D721Med (cell line): ENCODE measurements at regions not wholly inside any gene's neighbourhood (a gene's known extent, or its start where the extent isn't known, plus 50 kb on each side); places are given as distances from the start of the nearest gene placed in this dataset.

Experiments used
- DNase-seq: peaks from one replicate; pipeline ENCODE4 v3.0.0; 2011; ENCODE audit warnings: low spot score; ENCODE audit not compliant: insufficient read length
- FAIRE-seq: peaks from 2 replicates; lab custom pipeline; 2011; peaks lifted over from hg19 to GRCh38; lab: Jason Lieb, UNC
- CTCF ChIP-seq: IDR thresholded peaks from 2 replicates; pipeline ENCODE4 v1.5.1; 2012; ENCODE audit warnings: mild to moderate bottlenecking, control low read depth; ENCODE audit not compliant: insufficient read depth; ENCODE audit errors: missing control alignments

GRCh38 chr4:128565565-128566186, 243.8 kb upstream of the JADE1 start:
- DNase-seq (no peak), FAIRE-seq (no peak)
- peak; percentile 20 for TF ChIP-seq CTCF

- no peak for FAIRE-seq
- TF ChIP-seq CTCF = no peak
- no peak for DNase-seq
Measured at GRCh38 chr4:128565054-128565453, 244.4 kb upstream of the JADE1 start.

GRCh38 chr4:128564081-128564630, 245.3 kb upstream of the JADE1 start:
- FAIRE-seq (no peak), DNase-seq (no peak)
- TF ChIP-seq CTCF = no peak

GRCh38 chr4:128560754-128561495, 248.6 kb upstream of the JADE1 start:
- TF ChIP-seq CTCF = no peak
- no peak for DNase-seq
- FAIRE-seq = no peak

GRCh38 chr4:128558896-128559679, 250.4 kb upstream of the JADE1 start:
- DNase-seq (no peak), FAIRE-seq (no peak)
- TF ChIP-seq CTCF = no peak

GRCh38 chr4:128556756-128557155, 252.7 kb upstream of the JADE1 start:
- no peak for TF ChIP-seq CTCF
- no peak for DNase-seq
- no peak for FAIRE-seq
